ENCODE measurements at regions not wholly inside any gene's neighbourhood (a gene's known extent, or its start where the extent isn't known, plus 50 kb on each side); places are given as distances from the start of the nearest gene placed in this dataset.

GRCh38 chr10:61021926-61022325, 77.9 kb upstream of the RHOBTB1 start:
- no peak overlapping the region for H3K27ac ChIP-seq
- no peaks in the 10 kb centered on the region for H3K27me3 ChIP-seq
- no peaks in the 10 kb centered on the region for H3K4me1 ChIP-seq
- no peaks in the 10 kb centered on the region for H3K9me3 ChIP-seq
- TF ChIP-seq, protein P1, sequence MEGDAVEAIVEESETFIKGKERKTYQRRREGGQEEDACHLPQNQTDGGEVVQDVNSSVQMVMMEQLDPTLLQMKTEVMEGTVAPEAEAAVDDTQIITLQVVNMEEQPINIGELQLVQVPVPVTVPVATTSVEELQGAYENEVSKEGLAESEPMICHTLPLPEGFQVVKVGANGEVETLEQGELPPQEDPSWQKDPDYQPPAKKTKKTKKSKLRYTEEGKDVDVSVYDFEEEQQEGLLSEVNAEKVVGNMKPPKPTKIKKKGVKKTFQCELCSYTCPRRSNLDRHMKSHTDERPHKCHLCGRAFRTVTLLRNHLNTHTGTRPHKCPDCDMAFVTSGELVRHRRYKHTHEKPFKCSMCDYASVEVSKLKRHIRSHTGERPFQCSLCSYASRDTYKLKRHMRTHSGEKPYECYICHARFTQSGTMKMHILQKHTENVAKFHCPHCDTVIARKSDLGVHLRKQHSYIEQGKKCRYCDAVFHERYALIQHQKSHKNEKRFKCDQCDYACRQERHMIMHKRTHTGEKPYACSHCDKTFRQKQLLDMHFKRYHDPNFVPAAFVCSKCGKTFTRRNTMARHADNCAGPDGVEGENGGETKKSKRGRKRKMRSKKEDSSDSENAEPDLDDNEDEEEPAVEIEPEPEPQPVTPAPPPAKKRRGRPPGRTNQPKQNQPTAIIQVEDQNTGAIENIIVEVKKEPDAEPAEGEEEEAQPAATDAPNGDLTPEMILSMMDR (IDR thresholded peaks at IDR 0.05) = no peak
- TF ChIP-seq POLR2A (IDR thresholded peaks at IDR 0.05) (no peak), POLR2AphosphoS5 (IDR thresholded peaks at IDR 0.05) (no peak)
- no peaks in the 10 kb centered on the region for H3K36me3 ChIP-seq
- intact Hi-C loops (cut with DNase I; ENCODE audit: low total_unique reads) = no loop called here
- H3K4me3 ChIP-seq = no peak overlapping the region
- no peak for DNase-seq (ENCODE audit: low spot score in 2 of 2)

- no peaks in the 10 kb centered on the region for H3K27me3 ChIP-seq
- no peaks in the 10 kb centered on the region for H3K4me1 ChIP-seq
- intact Hi-C loops (cut with DNase I; ENCODE audit: low total_unique reads) = no loop called here
- H3K4me3 ChIP-seq = no peak overlapping the region
- no peaks in the 10 kb centered on the region for H3K36me3 ChIP-seq
- no peaks in the 10 kb centered on the region for H3K9me3 ChIP-seq
- TF ChIP-seq, protein P1 (IDR thresholded peaks at IDR 0.05) = no peak
- TF ChIP-seq POLR2AphosphoS5 (IDR thresholded peaks at IDR 0.05) (no peak), POLR2A (IDR thresholded peaks at IDR 0.05) (no peak)
- H3K27ac ChIP-seq = no peak overlapping the region
- no peak for DNase-seq (ENCODE audit: low spot score in 2 of 2)
Observed at GRCh38 chr10:61020420-61021158, 76.6 kb upstream of the RHOBTB1 start.

DNA sequence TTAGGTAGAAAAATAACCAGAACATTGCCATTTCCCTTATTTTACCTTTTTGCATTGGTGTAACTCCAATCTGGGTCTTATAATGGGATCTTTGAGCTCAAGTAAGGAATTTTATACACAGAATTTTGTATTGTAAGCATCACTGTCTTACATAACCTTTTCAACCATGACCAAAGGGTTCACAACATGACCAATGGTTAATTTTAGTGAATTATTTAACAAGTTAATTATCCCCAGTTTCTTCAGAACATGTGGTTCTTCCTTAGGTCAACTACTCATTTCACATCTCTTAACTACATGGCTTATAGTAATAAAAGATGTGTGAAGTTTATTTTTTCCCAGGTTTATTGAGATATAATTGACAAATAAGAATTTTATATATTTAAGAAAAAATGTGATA, 74.2 kb upstream of the RHOBTB1 start:
- Histone ChIP-seq H3K9me3 (no peaks in the 10 kb centered on the region), H3K4me1 (no peaks in the 10 kb centered on the region), H3K4me3 (no peak overlapping the region), H3K27me3 (no peaks in the 10 kb centered on the region), H3K36me3 (no peaks in the 10 kb centered on the region), H3K27ac (no peak overlapping the region)
- TF ChIP-seq POLR2AphosphoS5 (IDR thresholded peaks at IDR 0.05) (no peak), POLR2A (IDR thresholded peaks at IDR 0.05) (no peak)
- TF ChIP-seq, protein P1 (IDR thresholded peaks at IDR 0.05) = no peak
- no peak for DNase-seq (ENCODE audit: low spot score in 2 of 2)
- intact Hi-C loops (cut with DNase I; ENCODE audit: low total_unique reads) = no loop called here

DNA sequence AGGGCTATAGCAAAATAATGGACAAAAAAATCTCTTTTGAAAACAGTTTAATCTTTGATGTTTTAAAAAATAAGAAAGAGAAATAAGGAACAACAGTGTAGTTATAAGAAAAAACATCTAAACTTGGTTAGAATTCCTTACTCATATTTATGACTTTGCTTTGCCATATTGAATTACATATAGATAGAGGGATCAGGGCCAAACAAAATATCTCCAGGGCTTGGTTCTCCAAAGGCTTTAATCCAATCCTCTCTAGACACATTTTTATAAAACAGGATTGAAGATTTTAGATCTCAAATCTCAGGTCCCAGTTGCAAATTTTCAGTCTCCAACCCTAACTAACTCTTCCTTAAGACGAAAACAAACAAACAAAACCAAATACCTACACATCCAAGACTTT, 72.6 kb upstream of the RHOBTB1 start:
- H3K36me3 ChIP-seq = no peaks in the 10 kb centered on the region
- H3K4me3 ChIP-seq = no peak overlapping the region
- TF ChIP-seq POLR2AphosphoS5 (IDR thresholded peaks at IDR 0.05) = no peak
- TF ChIP-seq, protein P1 (IDR thresholded peaks at IDR 0.05) = no peak
- TF ChIP-seq POLR2A (IDR thresholded peaks at IDR 0.05) = no peak
- intact Hi-C loops (cut with DNase I; ENCODE audit: low total_unique reads) = no loop called here
- H3K9me3 ChIP-seq = no peaks in the 10 kb centered on the region
- DNase-seq (ENCODE audit: low spot score in 2 of 2) = no peak
- no peaks in the 10 kb centered on the region for H3K4me1 ChIP-seq
- H3K27me3 ChIP-seq = no peaks in the 10 kb centered on the region
- no peak overlapping the region for H3K27ac ChIP-seq

DNA sequence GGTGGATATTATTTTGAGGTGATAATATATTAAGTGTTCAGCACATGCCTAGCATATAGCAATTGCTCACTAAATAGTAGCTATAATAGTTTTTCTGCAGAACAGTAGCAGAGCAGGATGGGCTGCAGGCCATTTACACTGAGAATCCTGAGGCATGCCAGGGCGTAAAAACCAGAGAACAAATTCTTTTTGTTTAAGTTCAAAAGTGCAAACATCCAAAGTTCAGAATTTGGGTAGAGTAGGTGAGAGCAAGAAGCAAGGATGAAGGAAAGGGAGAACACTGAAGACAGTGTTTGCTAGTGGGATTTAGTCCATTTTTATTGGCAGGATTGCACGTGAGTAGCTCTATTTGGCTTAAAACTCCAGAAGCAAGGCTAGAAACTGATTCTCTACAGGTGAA, 72.0 kb upstream of the RHOBTB1 start:
- Histone ChIP-seq H3K27ac (no peak overlapping the region), H3K4me3 (no peak overlapping the region), H3K27me3 (no peaks in the 10 kb centered on the region), H3K36me3 (no peaks in the 10 kb centered on the region), H3K9me3 (no peaks in the 10 kb centered on the region), H3K4me1 (no peaks in the 10 kb centered on the region)
- no peak for DNase-seq (ENCODE audit: low spot score in 2 of 2)
- TF ChIP-seq, protein P1 (IDR thresholded peaks at IDR 0.05) = no peak
- no peak for TF ChIP-seq POLR2A (IDR thresholded peaks at IDR 0.05)
- no peak for TF ChIP-seq POLR2AphosphoS5 (IDR thresholded peaks at IDR 0.05)
- intact Hi-C loops (cut with DNase I; ENCODE audit: low total_unique reads) = no loop called here

All from breast epithelium (tissue), 4 donors.